HEK293T (cell line): ENCODE measurements at regions not wholly inside any gene's neighbourhood (a gene's known extent, or its start where the extent isn't known, plus 50 kb on each side); places are given as distances from the start of the nearest gene placed in this dataset.

Source experiments
- ELF4 ChIP-seq: fragments of 450-650 bp; IDR thresholded peaks from 2 replicates; pipeline ENCODE4 v1.6.1; 2017; ENCODE audit warnings: antibody characterized with exemption
- PKNOX1 ChIP-seq: fragments of 450-650 bp; IDR thresholded peaks from 2 replicates; pipeline ENCODE4 v1.6.1; 2016

GRCh38 chr22:26784772-26785171 is 127.4 kb downstream of the MIAT start:
- TF ChIP-seq PKNOX1 (no peak), ELF4 (no peak)
